HepG2 (cell line): ENCODE measurements at regions not wholly inside any gene's neighbourhood (a gene's known extent, or its start where the extent isn't known, plus 50 kb on each side); places are given as distances from the start of the nearest gene placed in this dataset.

ENCODE experiments used
- EZH2 ChIP-seq: conservative IDR thresholded peaks from 2 replicates; pipeline ENCODE4 v1.6.1; 2012; ENCODE audit warnings: mild to moderate bottlenecking, low read depth, low read length, moderate library complexity
- JUND ChIP-seq: sonication (generic); formaldehyde crosslinking; IDR thresholded peaks from 2 replicates; pipeline ENCODE4 v1.8.0; 2022; ENCODE audit warnings: mild to moderate bottlenecking, missing genetic modification reagents
- KLF16 ChIP-seq, 2 experiments: sonication (generic) in 1 of 2; formaldehyde crosslinking in 1 of 2; IDR thresholded peaks; 2 replicates each; pipeline versions ENCODE4 v1.6.1 to v1.8.0; 2016 to 2023; ENCODE audit warnings: missing genetic modification reagents in 2 of 2, missing compliant biosample characterization in 1 of 2
- SIN3A ChIP-seq: IDR thresholded peaks from 2 replicates; pipeline ENCODE4 v1.6.1; 2011; ENCODE audit warnings: low read depth, mild to moderate bottlenecking, control low read depth, low read length, borderline replicate concordance
- TAF1 ChIP-seq: sonication (generic); formaldehyde crosslinking; IDR thresholded peaks from 2 replicates; pipeline ENCODE4 v1.4.0; 2020; ENCODE audit warnings: missing genetic modification reagents
- ZBTB7A ChIP-seq: sonication (generic); formaldehyde crosslinking; IDR thresholded peaks from 2 replicates; pipeline ENCODE4 v1.8.0; 2022; ENCODE audit warnings: mild to moderate bottlenecking, missing genetic modification reagents
- ZNF776 ChIP-seq: sonication (generic); formaldehyde crosslinking; IDR thresholded peaks from 2 replicates; pipeline ENCODE4 v1.4.0; 2020; ENCODE audit warnings: mild to moderate bottlenecking, missing genetic modification reagents
- TF ChIP-seq, protein P1 (sequence below): sonication (generic); formaldehyde crosslinking; IDR thresholded peaks from 2 replicates; pipeline ENCODE4 v1.5.0; 2020; ENCODE audit warnings: mild to moderate bottlenecking, missing genetic modification reagents, moderate library complexity
- TF ChIP-seq, protein P2 (sequence below): sonication (generic); formaldehyde crosslinking; IDR thresholded peaks from 2 replicates; pipeline ENCODE4 v1.8.0; 2022; ENCODE audit warnings: mild to moderate bottlenecking, missing genetic modification reagents, moderate library complexity

DNA sequence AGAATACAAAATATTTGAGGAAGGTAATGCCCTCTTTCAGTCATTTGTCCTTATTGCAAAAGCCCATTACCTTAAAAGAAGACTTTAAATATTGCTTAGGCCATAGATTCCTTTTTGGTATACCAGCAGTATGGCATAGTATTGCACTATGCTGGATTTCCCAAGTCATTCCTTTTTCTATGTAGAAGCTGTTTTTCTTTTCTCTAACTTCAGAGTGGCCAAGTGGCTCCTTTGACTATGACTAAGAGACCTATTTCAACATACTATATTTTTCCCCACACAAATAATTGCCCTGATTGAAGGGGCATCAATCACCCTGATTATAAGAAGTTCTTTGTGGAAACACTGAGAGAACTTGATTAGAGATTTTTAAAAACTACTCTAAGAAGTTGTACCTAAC is 68.6 kb downstream of the UFM1 start:
- TF ChIP-seq ZNF776 (CRISPR knock-in tag) (no peak), SIN3A (no peak), JUND (CRISPR knock-in tag) (no peak), KLF16 (CRISPR knock-in tag; IDR thresholded peaks at IDR 0.05) (no peak), EZH2 (no peak), TAF1 (CRISPR knock-in tag) (no peak), ZBTB7A (CRISPR knock-in tag) (no peak)
- TF ChIP-seq, protein P1, sequence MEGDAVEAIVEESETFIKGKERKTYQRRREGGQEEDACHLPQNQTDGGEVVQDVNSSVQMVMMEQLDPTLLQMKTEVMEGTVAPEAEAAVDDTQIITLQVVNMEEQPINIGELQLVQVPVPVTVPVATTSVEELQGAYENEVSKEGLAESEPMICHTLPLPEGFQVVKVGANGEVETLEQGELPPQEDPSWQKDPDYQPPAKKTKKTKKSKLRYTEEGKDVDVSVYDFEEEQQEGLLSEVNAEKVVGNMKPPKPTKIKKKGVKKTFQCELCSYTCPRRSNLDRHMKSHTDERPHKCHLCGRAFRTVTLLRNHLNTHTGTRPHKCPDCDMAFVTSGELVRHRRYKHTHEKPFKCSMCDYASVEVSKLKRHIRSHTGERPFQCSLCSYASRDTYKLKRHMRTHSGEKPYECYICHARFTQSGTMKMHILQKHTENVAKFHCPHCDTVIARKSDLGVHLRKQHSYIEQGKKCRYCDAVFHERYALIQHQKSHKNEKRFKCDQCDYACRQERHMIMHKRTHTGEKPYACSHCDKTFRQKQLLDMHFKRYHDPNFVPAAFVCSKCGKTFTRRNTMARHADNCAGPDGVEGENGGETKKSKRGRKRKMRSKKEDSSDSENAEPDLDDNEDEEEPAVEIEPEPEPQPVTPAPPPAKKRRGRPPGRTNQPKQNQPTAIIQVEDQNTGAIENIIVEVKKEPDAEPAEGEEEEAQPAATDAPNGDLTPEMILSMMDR (CRISPR knock-in tag), result no peak
- TF ChIP-seq, protein P2, sequence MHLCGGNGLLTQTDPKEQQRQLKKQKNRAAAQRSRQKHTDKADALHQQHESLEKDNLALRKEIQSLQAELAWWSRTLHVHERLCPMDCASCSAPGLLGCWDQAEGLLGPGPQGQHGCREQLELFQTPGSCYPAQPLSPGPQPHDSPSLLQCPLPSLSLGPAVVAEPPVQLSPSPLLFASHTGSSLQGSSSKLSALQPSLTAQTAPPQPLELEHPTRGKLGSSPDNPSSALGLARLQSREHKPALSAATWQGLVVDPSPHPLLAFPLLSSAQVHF (CRISPR knock-in tag), result no peak
